GM12878 (cell line): ENCODE measurements at regions not wholly inside any gene's neighbourhood (a gene's known extent, or its start where the extent isn't known, plus 50 kb on each side); places are given as distances from the start of the nearest gene placed in this dataset.

Experiments
- ATAC-seq: fragments of 200-7000 bp; cut with Tn5 transposase; 3 replicates; pipeline ENCODE4 v1.9.1; 2020; ENCODE audit warnings: mild to moderate bottlenecking, moderate library complexity
- BruUV-seq: library from RNA; stranded (reverse); fragments of 400-500 nt; replicated peaks from 2 replicates; lab custom pipeline; 2021; lab: Mats Ljungman, UMichigan
- CTCF ChIA-PET: fragments of 300-600 bp; sonication (Branson Sonifier 250); formaldehyde crosslinking; extraction: SDS; loops from one replicate; lab custom pipeline; 2021; ENCODE audit warnings: inconsistent platforms; lab: Yijun Ruan, JAX
- POLR2A ChIA-PET: fragments of 350-600 bp; formaldehyde crosslinking; extraction: SDS; loops from one replicate; lab custom pipeline; 2021; ENCODE audit warnings: inconsistent platforms; lab: Charles Lee
- RAD21 ChIA-PET: fragments of 300-600 bp; sonication (Branson Sonifier 250); formaldehyde crosslinking; loops from one replicate; lab custom pipeline; 2023; ENCODE audit warnings: antibody characterized with exemption; ENCODE audit not compliant: unreplicated experiment; lab: Charles Lee
- SMC1A ChIA-PET: fragments of 300-600 bp; sonication (Branson Sonifier 250); formaldehyde crosslinking; loops from one replicate; lab custom pipeline; 2023; ENCODE audit not compliant: unreplicated experiment, uncharacterized antibody; lab: Charles Lee
- DNase-seq: peaks from one replicate; pipeline ENCODE4 v3.0.0-alpha.2; 2011; ENCODE audit warnings: low read depth, low spot score
- FAIRE-seq: peaks from 3 replicates; lab custom pipeline; 2011; peaks lifted over from hg19 to GRCh38; lab: Jason Lieb, UNC
- H2AFZ ChIP-seq: 2 replicates; pipeline ENCODE4 v1.6.0; 2011; ENCODE audit warnings: low read depth, low read length, control low read depth; ENCODE audit not compliant: control insufficient read depth
- H3K27ac ChIP-seq: 2 replicates; pipeline ENCODE4 v1.5.1; 2011; ENCODE audit warnings: control low read depth; ENCODE audit not compliant: control insufficient read depth, insufficient read depth
- H3K27me3 ChIP-seq, 2 experiments: replicated peaks in 1 of 2; 2 replicates each; pipeline versions ENCODE4 v1.6.0 to v1.6.1; 2011; ENCODE audit warnings: low read length in 1 of 2; ENCODE audit not compliant: control insufficient read depth in 2 of 2, insufficient read depth in 2 of 2
- H3K36me3 ChIP-seq, 2 experiments: 2 replicates each; pipeline ENCODE4 v1.5.1; 2011; ENCODE audit warnings: low read length in 1 of 2; ENCODE audit not compliant: control insufficient read depth in 2 of 2, insufficient read depth in 2 of 2
- H3K4me1 ChIP-seq: 2 replicates; pipeline ENCODE4 v1.6.1; 2011; ENCODE audit warnings: mild to moderate bottlenecking, low read length, moderate library complexity, mixed read lengths; ENCODE audit not compliant: control insufficient read depth, insufficient read depth
- H3K4me2 ChIP-seq: 2 replicates; pipeline ENCODE4 v1.6.0; 2011; ENCODE audit warnings: control low read depth; ENCODE audit not compliant: control insufficient read depth, insufficient read depth
- H3K4me3 ChIP-seq: fragments of 200-600 bp; sonication (generic); 2 replicates; pipeline ENCODE4 v1.5.1; 2016
- H3K79me2 ChIP-seq: 2 replicates; pipeline ENCODE4 v1.6.0; 2011; ENCODE audit warnings: low read length; ENCODE audit not compliant: control insufficient read depth, insufficient read depth
- H3K9ac ChIP-seq: 2 replicates; pipeline ENCODE4 v1.8.0; 2011; ENCODE audit warnings: low read length, control low read depth, mixed read lengths; ENCODE audit not compliant: control insufficient read depth, insufficient read depth
- H3K9me3 ChIP-seq: replicated peaks from 3 replicates; pipeline ENCODE4 v1.5.1; 2011; ENCODE audit warnings: mild to moderate bottlenecking, low read length; ENCODE audit not compliant: control insufficient read depth, insufficient read depth
- H4K20me1 ChIP-seq: 2 replicates; pipeline ENCODE4 v1.6.0; 2011; ENCODE audit not compliant: control insufficient read depth, insufficient read depth
- ATF3 ChIP-seq: IDR thresholded peaks from 2 replicates; pipeline ENCODE4 v1.6.1; 2011; ENCODE audit warnings: low read depth, mild to moderate bottlenecking, low read length, moderate library complexity, borderline replicate concordance; ENCODE audit errors: extremely low read depth
- BCL3 ChIP-seq: IDR thresholded peaks from 2 replicates; pipeline ENCODE4 v1.6.1; 2011; ENCODE audit warnings: borderline replicate concordance, low read depth, mild to moderate bottlenecking, moderate library complexity, low read length; ENCODE audit not compliant: insufficient read depth, poor library complexity, severe bottlenecking
- EED ChIP-seq: sonication (generic); IDR thresholded peaks from 2 replicates; pipeline ENCODE4 v1.6.1; 2016; ENCODE audit warnings: antibody characterized with exemption, low read depth
- IRF5 ChIP-seq: fragments of 450-650 bp; IDR thresholded peaks from 2 replicates; pipeline ENCODE4 v1.6.1; 2017; ENCODE audit warnings: borderline replicate concordance
- RELA ChIP-seq: fragments of 450-650 bp; IDR thresholded peaks from 2 replicates; pipeline ENCODE4 v1.8.0; 2014; ENCODE audit warnings: borderline replicate concordance; ENCODE audit not compliant: partially characterized antibody
- RELB ChIP-seq: fragments of 450-650 bp; IDR thresholded peaks from 2 replicates; pipeline ENCODE4 v1.6.1; 2017; ENCODE audit warnings: low read depth, mild to moderate bottlenecking, moderate library complexity
- REST ChIP-seq: IDR thresholded peaks from 2 replicates; pipeline ENCODE4 v1.6.1; 2012; ENCODE audit warnings: mild to moderate bottlenecking, low read depth, low read length
- STAT1 ChIP-seq: fragments of 450-650 bp; conservative IDR thresholded peaks from 2 replicates; pipeline ENCODE4 v1.6.1; 2014; ENCODE audit warnings: antibody characterized with exemption, mild to moderate bottlenecking
- ZNF207 ChIP-seq: fragments of 450-650 bp; IDR thresholded peaks from 2 replicates; pipeline ENCODE4 v1.6.1; 2014; ENCODE audit warnings: antibody characterized with exemption, mild to moderate bottlenecking, borderline replicate concordance
- WGBS: methylation state at CpG from one replicate; pipeline ENCODE4 v1.1.6; 2016; ENCODE audit warnings: low lambda C conversion rate; ENCODE audit not compliant: insufficient replicate concordance, insufficient coverage; ENCODE audit errors: missing lambda C conversion rate; 5-methylcytosine and 5-hydroxymethylcytosine counted together
- in situ Hi-C: fragments of 300-500 bp; cut with MboI; formaldehyde crosslinking; loops from 9 replicates; pipeline ENCODE4 v1.14.3; 2018; ENCODE audit warnings: mixed read lengths
- intact Hi-C: fragments of 100-400 bp; cut with micrococcal nuclease; formaldehyde crosslinking; loops from one replicate; pipeline ENCODE4 v1.14.2; 2022; ENCODE audit not compliant: unreplicated experiment

DNA sequence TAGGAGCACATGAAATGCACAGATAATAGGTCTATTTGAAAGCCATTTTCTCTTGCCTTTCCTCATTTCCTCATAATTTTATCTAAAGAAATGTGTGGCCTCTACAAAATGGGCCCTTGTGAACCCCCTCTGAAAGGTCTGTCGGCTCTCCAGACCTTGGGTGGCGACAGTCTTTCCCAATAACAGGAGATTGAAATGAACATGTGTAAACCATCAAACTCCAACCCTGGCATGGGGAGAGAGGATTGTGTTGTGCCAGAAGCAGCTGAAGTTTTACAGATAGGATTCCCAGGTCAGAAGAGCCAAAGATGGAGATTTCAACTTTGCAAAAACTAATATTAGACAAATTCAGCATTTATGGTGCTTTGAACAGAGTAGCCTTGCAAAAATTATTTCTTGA lies 277.1 kb upstream of the ECI2 start:
- no peak for ATAC-seq
- FAIRE-seq, result no peak
- ChIA-PET CTCF (no interaction called here), POLR2A (no interaction called here), RAD21 (no interaction called here), SMC1A (no interaction called here)
- Histone ChIP-seq H3K27me3 (no peaks in the 10 kb centered on the region), H3K4me3 (no peak overlapping the region), H2AFZ (no peak overlapping the region), H3K4me2 (no peak overlapping the region), H3K79me2 (no peaks in the 10 kb centered on the region), H3K4me1 (no peaks in the 10 kb centered on the region), H3K27ac (no peak overlapping the region), H3K9me3 (no peaks in the 10 kb centered on the region; the same call in 1 of the 3 replicates), H4K20me1 (no peaks in the 10 kb centered on the region), H3K36me3 (no peaks in the 10 kb centered on the region), H3K9ac (no peak overlapping the region)
- intact Hi-C loops, result no loop called here
- no TSS peak for BruUV-seq
- WGBS, result 45% methylated on average over 2 of the region's 2 CpGs
- TF ChIP-seq REST (no peak), STAT1 (no peak), ATF3 (no peak), EED (no peak), RELA (no peak), BCL3 (no peak), IRF5 (no peak), ZNF207 (no peak), RELB (no peak)
- in situ Hi-C loops, result no loop called here
- no peak for DNase-seq
